GM12878 (cell line): ENCODE measurements at regions not wholly inside any gene's neighbourhood (a gene's known extent, or its start where the extent isn't known, plus 50 kb on each side); places are given as distances from the start of the nearest gene placed in this dataset.
A peak's percentile ranks its signal among the peaks of the same experiment; 100 is the strongest.
"Not testable (repeated sequence)": the region's sequence is repeated elsewhere in the genome, so short reads cannot be mapped to it uniquely, and the experiment has no call there.

Experiments
- ATAC-seq: fragments of 200-7000 bp; cut with Tn5 transposase; 3 replicates; pipeline ENCODE4 v1.9.1; 2020; ENCODE audit warnings: mild to moderate bottlenecking, moderate library complexity
- BruUV-seq: library from RNA; stranded (reverse); fragments of 400-500 nt; replicated peaks from 2 replicates; lab custom pipeline; 2021; lab: Mats Ljungman, UMichigan
- CTCF ChIA-PET: fragments of 300-600 bp; sonication (Branson Sonifier 250); formaldehyde crosslinking; extraction: SDS; loops from one replicate; lab custom pipeline; 2021; ENCODE audit warnings: inconsistent platforms; lab: Yijun Ruan, JAX
- POLR2A ChIA-PET: fragments of 350-600 bp; formaldehyde crosslinking; extraction: SDS; loops from one replicate; lab custom pipeline; 2021; ENCODE audit warnings: inconsistent platforms; lab: Charles Lee
- RAD21 ChIA-PET: fragments of 300-600 bp; sonication (Branson Sonifier 250); formaldehyde crosslinking; loops from one replicate; lab custom pipeline; 2023; ENCODE audit warnings: antibody characterized with exemption; ENCODE audit not compliant: unreplicated experiment; lab: Charles Lee
- SMC1A ChIA-PET: fragments of 300-600 bp; sonication (Branson Sonifier 250); formaldehyde crosslinking; loops from one replicate; lab custom pipeline; 2023; ENCODE audit not compliant: unreplicated experiment, uncharacterized antibody; lab: Charles Lee
- DNase-seq: peaks from one replicate; pipeline ENCODE4 v3.0.0-alpha.2; 2011; ENCODE audit warnings: low read depth, low spot score
- FAIRE-seq: peaks from 3 replicates; lab custom pipeline; 2011; peaks lifted over from hg19 to GRCh38; lab: Jason Lieb, UNC
- H2AFZ ChIP-seq: 2 replicates; pipeline ENCODE4 v1.6.0; 2011; ENCODE audit warnings: low read depth, low read length, control low read depth; ENCODE audit not compliant: control insufficient read depth
- H3K27ac ChIP-seq: 2 replicates; pipeline ENCODE4 v1.5.1; 2011; ENCODE audit warnings: control low read depth; ENCODE audit not compliant: control insufficient read depth, insufficient read depth
- H3K27me3 ChIP-seq, 2 experiments: replicated peaks in 1 of 2; 2 replicates each; pipeline versions ENCODE4 v1.6.0 to v1.6.1; 2011; ENCODE audit warnings: low read length in 1 of 2; ENCODE audit not compliant: control insufficient read depth in 2 of 2, insufficient read depth in 2 of 2
- H3K36me3 ChIP-seq, 2 experiments: 2 replicates each; pipeline ENCODE4 v1.5.1; 2011; ENCODE audit warnings: low read length in 1 of 2; ENCODE audit not compliant: control insufficient read depth in 2 of 2, insufficient read depth in 2 of 2
- H3K4me1 ChIP-seq: 2 replicates; pipeline ENCODE4 v1.6.1; 2011; ENCODE audit warnings: mild to moderate bottlenecking, low read length, moderate library complexity, mixed read lengths; ENCODE audit not compliant: control insufficient read depth, insufficient read depth
- H3K4me2 ChIP-seq: 2 replicates; pipeline ENCODE4 v1.6.0; 2011; ENCODE audit warnings: control low read depth; ENCODE audit not compliant: control insufficient read depth, insufficient read depth
- H3K4me3 ChIP-seq: fragments of 200-600 bp; sonication (generic); 2 replicates; pipeline ENCODE4 v1.5.1; 2016
- H3K79me2 ChIP-seq: 2 replicates; pipeline ENCODE4 v1.6.0; 2011; ENCODE audit warnings: low read length; ENCODE audit not compliant: control insufficient read depth, insufficient read depth
- H3K9ac ChIP-seq: 2 replicates; pipeline ENCODE4 v1.8.0; 2011; ENCODE audit warnings: low read length, control low read depth, mixed read lengths; ENCODE audit not compliant: control insufficient read depth, insufficient read depth
- H3K9me3 ChIP-seq: replicated peaks from 3 replicates; pipeline ENCODE4 v1.5.1; 2011; ENCODE audit warnings: mild to moderate bottlenecking, low read length; ENCODE audit not compliant: control insufficient read depth, insufficient read depth
- H4K20me1 ChIP-seq: 2 replicates; pipeline ENCODE4 v1.6.0; 2011; ENCODE audit not compliant: control insufficient read depth, insufficient read depth
- HDAC2 ChIP-seq: fragments of 200-600 bp; sonication (generic); IDR thresholded peaks from 2 replicates; pipeline ENCODE4 v1.6.1; 2017
- HDAC6 ChIP-seq: fragments of 200-600 bp; sonication (generic); IDR thresholded peaks from one replicate; pipeline ENCODE4 v1.8.0; 2017; ENCODE audit warnings: antibody characterized with exemption; ENCODE audit not compliant: unreplicated experiment
- JUNB ChIP-seq: IDR thresholded peaks from 2 replicates; pipeline ENCODE4 v1.6.1; 2016; ENCODE audit warnings: antibody characterized with exemption, mild to moderate bottlenecking
- KLF5 ChIP-seq: fragments of 450-650 bp; IDR thresholded peaks from 2 replicates; pipeline ENCODE4 v1.6.1; 2014; ENCODE audit warnings: mild to moderate bottlenecking; ENCODE audit not compliant: partially characterized antibody
- PAX5 ChIP-seq: IDR thresholded peaks from 2 replicates; pipeline ENCODE4 v1.6.1; 2011; ENCODE audit warnings: low read depth, low read length, borderline replicate concordance
- POLR2AphosphoS2 ChIP-seq: IDR thresholded peaks from 2 replicates; pipeline ENCODE4 v1.6.1; 2011; ENCODE audit warnings: low read depth, mild to moderate bottlenecking, low read length, improper control_type of control experiment, moderate library complexity
- ZSCAN29 ChIP-seq: fragments of 450-650 bp; IDR thresholded peaks from 2 replicates; pipeline ENCODE4 v1.6.1; 2017; ENCODE audit warnings: mild to moderate bottlenecking, moderate library complexity
- WGBS: methylation state at CpG from one replicate; pipeline ENCODE4 v1.1.6; 2016; ENCODE audit warnings: low lambda C conversion rate; ENCODE audit not compliant: insufficient replicate concordance, insufficient coverage; ENCODE audit errors: missing lambda C conversion rate; 5-methylcytosine and 5-hydroxymethylcytosine counted together
- in situ Hi-C: fragments of 300-500 bp; cut with MboI; formaldehyde crosslinking; loops from 9 replicates; pipeline ENCODE4 v1.14.3; 2018; ENCODE audit warnings: mixed read lengths
- intact Hi-C: fragments of 100-400 bp; cut with micrococcal nuclease; formaldehyde crosslinking; loops from one replicate; pipeline ENCODE4 v1.14.2; 2022; ENCODE audit not compliant: unreplicated experiment
- TF ChIP-seq, protein P1 (sequence below): IDR thresholded peaks from 2 replicates; pipeline ENCODE4 v1.6.1; 2011; ENCODE audit warnings: low read depth, low read length, improper control_type of control experiment, borderline replicate concordance

DNA sequence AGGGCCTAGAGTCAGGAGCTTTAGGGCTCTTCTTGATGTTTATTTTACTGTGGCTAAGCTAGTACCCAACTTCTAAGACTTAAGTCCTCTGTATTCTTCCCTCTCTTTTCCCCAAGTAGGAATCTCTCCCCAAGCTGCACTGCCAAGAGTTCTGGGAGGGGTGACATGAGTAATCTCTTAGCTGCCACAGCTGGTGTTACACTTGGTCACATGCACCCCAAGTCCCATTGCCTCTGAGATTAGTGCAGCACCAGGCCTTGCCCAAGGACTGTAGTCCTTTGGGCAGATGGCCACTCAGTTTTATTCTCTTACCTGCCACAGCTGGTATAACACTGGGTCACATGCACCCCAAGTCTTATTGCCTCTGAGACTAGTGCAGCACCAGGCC, 114.7 kb upstream of the RIOK2 start:
- Histone ChIP-seq H2AFZ (no peak overlapping the region), H3K4me3 (no peak overlapping the region), H4K20me1 (no peaks in the 10 kb centered on the region), H3K27me3 (no peaks in the 10 kb centered on the region), H3K27ac (no peak overlapping the region), H3K4me1 (no peaks in the 10 kb centered on the region), H3K9ac (no peak overlapping the region), H3K36me3 (no peaks in the 10 kb centered on the region), H3K79me2 (no peaks in the 10 kb centered on the region), H3K9me3 (no peaks in the 10 kb centered on the region), H3K4me2 (no peak overlapping the region)
- TF ChIP-seq KLF5 (no peak), ZSCAN29 (no peak), PAX5 (no peak), HDAC6 (no peak), POLR2AphosphoS2 (no peak), HDAC2 (no peak), JUNB (no peak)
- TF ChIP-seq, protein P1, sequence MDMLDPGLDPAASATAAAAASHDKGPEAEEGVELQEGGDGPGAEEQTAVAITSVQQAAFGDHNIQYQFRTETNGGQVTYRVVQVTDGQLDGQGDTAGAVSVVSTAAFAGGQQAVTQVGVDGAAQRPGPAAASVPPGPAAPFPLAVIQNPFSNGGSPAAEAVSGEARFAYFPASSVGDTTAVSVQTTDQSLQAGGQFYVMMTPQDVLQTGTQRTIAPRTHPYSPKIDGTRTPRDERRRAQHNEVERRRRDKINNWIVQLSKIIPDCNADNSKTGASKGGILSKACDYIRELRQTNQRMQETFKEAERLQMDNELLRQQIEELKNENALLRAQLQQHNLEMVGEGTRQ, result no peak
- no peak for DNase-seq
- in situ Hi-C loops (loop anchor here (5.0 kb wide), 1 partner anchor 235 kb away; no protein-coding TSS in a partner anchor), intact Hi-C loops (loop anchor here (1.0 to 5.0 kb wide), 7 partner anchors 60 to 1530 kb away; no protein-coding TSS in a partner anchor)
- SMC1A ChIA-PET, result interaction anchor here (0.7 to 3.8 kb wide), 13 partner anchors 10 to 1499 kb away, joined by 3 to 68 read pairs (median 5); no protein-coding TSS in a partner anchor
- RAD21 ChIA-PET, result interaction anchor here (0.7 to 3.8 kb wide), 11 partner anchors 59 to 1531 kb away, joined by 3 to 45 read pairs (median 3); no protein-coding TSS in a partner anchor
- no TSS peak for BruUV-seq
- CTCF ChIA-PET, result interaction anchor here (0.5 to 4.1 kb wide), 23 partner anchors 44 to 1531 kb away, joined by 3 to 81 read pairs (median 4); no protein-coding TSS in a partner anchor
- no peak for FAIRE-seq
- ATAC-seq, result peak; percentile 38
- POLR2A ChIA-PET, result no interaction called here

DNA sequence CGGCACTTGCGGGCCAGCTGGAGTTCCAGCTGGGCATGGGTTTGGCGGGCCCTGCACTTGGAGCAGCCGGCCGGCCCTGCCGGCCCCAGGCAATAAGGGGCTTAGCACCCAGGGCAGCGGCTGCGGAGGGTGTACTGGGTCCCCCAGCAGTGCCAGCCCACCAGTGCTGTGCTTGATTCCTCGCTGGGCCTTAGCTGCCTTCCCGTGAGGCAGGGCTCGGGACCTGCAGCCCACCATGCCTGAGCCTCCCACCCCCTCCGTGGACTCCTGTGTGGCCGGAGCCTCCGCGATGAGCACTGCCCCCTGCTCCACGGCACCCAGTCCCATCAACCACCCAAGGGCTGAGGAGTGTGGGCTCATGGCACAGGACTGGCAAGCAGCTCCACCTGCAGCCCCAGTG, 118.1 kb upstream of the RIOK2 start:
- BruUV-seq, H3K27ac ChIP-seq, H4K20me1 ChIP-seq, H3K27me3 ChIP-seq, POLR2A ChIA-PET, DNase-seq, H3K79me2 ChIP-seq, intact Hi-C loops, H3K36me3 ChIP-seq, H3K4me3 ChIP-seq, ATAC-seq, RAD21 ChIA-PET, H2AFZ ChIP-seq, SMC1A ChIA-PET, H3K9me3 ChIP-seq, H3K4me2 ChIP-seq, FAIRE-seq, H3K4me1 ChIP-seq, in situ Hi-C loops, H3K9ac ChIP-seq: not testable (repeated sequence)
- WGBS, result 66% methylated on average over 16 of the region's 16 CpGs
- CTCF ChIA-PET, result interaction anchor here (0.7 kb wide), 1 partner anchor 175 kb away, joined by 3 read pairs; no protein-coding TSS in a partner anchor
